SK-N-SH (cell line): ENCODE measurements at regions not wholly inside any gene's neighbourhood (a gene's known extent, or its start where the extent isn't known, plus 50 kb on each side); places are given as distances from the start of the nearest gene placed in this dataset.
"Not testable (repeated sequence)": the region's sequence is repeated elsewhere in the genome, so short reads cannot be mapped to it uniquely, and the experiment has no call there.

Experiments used
- EZH2phosphoT487 ChIP-seq: fragments of 200-600 bp; sonication (generic); IDR thresholded peaks from 2 replicates; pipeline ENCODE4 v1.6.1; 2017; ENCODE audit warnings: low read depth, mixed run types, mild to moderate bottlenecking, antibody characterized with exemption, moderate library complexity, borderline replicate concordance
- TF ChIP-seq, protein P1 (sequence below): IDR thresholded peaks from 2 replicates; pipeline ENCODE4 v1.6.1; 2012; ENCODE audit warnings: mild to moderate bottlenecking, low read depth, low read length, moderate library complexity

DNA sequence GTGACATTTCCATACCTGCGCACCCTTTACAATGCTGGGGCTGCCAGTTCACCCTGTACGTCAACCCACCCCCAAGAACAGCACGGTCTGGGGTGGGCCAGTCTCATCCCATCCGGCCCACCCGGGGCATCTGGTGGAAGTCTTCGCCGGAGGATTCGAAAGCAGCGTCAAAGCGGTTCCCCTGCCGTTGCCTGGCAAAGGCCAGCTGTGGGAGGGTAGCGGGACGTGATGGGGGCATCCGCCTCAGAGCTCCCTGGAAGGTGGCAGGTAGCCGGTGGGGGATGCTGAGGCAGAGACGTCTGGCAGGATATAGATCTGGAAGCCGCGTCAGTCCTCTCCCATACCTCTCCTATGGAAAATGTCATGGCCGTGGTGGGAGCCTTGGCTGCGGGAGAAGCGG lies 749.1 kb upstream of the DEFB115 start:
- TF ChIP-seq, protein P1, sequence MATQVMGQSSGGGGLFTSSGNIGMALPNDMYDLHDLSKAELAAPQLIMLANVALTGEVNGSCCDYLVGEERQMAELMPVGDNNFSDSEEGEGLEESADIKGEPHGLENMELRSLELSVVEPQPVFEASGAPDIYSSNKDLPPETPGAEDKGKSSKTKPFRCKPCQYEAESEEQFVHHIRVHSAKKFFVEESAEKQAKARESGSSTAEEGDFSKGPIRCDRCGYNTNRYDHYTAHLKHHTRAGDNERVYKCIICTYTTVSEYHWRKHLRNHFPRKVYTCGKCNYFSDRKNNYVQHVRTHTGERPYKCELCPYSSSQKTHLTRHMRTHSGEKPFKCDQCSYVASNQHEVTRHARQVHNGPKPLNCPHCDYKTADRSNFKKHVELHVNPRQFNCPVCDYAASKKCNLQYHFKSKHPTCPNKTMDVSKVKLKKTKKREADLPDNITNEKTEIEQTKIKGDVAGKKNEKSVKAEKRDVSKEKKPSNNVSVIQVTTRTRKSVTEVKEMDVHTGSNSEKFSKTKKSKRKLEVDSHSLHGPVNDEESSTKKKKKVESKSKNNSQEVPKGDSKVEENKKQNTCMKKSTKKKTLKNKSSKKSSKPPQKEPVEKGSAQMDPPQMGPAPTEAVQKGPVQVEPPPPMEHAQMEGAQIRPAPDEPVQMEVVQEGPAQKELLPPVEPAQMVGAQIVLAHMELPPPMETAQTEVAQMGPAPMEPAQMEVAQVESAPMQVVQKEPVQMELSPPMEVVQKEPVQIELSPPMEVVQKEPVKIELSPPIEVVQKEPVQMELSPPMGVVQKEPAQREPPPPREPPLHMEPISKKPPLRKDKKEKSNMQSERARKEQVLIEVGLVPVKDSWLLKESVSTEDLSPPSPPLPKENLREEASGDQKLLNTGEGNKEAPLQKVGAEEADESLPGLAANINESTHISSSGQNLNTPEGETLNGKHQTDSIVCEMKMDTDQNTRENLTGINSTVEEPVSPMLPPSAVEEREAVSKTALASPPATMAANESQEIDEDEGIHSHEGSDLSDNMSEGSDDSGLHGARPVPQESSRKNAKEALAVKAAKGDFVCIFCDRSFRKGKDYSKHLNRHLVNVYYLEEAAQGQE = not testable (repeated sequence)
- TF ChIP-seq EZH2phosphoT487 = not testable (repeated sequence)
